Mesenchymal stem cell (in vitro differentiated cells and primary cell): ENCODE measurements at regions not wholly inside any gene's neighbourhood (a gene's known extent, or its start where the extent isn't known, plus 50 kb on each side); places are given as distances from the start of the nearest gene placed in this dataset.

Experiments used
- DNase-seq: peaks from one replicate; pipeline ENCODE4 v3.0.0-alpha.2; 2013
- H2AFZ ChIP-seq: one replicate; pipeline ENCODE4 v1.6.1; 2013; ENCODE audit warnings: low read depth, mild to moderate bottlenecking, control low read depth, inconsistent platforms, low read length, moderate library complexity
- H2AK5ac ChIP-seq: 2 replicates; pipeline ENCODE4 v1.6.1; 2013; ENCODE audit warnings: low read length, moderate library complexity, mild to moderate bottlenecking, inconsistent platforms; ENCODE audit not compliant: severe bottlenecking
- H2BK120ac ChIP-seq: one replicate; pipeline ENCODE4 v1.6.1; 2013; ENCODE audit warnings: low read depth, mild to moderate bottlenecking, inconsistent platforms, low read length, moderate library complexity
- H2BK12ac ChIP-seq, 2 experiments: one replicate each; pipeline ENCODE4 v1.6.1; 2013; ENCODE audit warnings: inconsistent platforms in 2 of 2, low read length in 2 of 2, mild to moderate bottlenecking in 2 of 2, moderate library complexity in 2 of 2, control low read depth in 1 of 2
- H2BK15ac ChIP-seq: one replicate; pipeline ENCODE4 v1.6.1; 2013; ENCODE audit warnings: mild to moderate bottlenecking, low read depth, inconsistent platforms; ENCODE audit not compliant: poor library complexity, severe bottlenecking
- H2BK5ac ChIP-seq: 2 replicates; pipeline ENCODE4 v1.6.1; 2013; ENCODE audit warnings: low read depth, mild to moderate bottlenecking, low read length, control low read depth, inconsistent platforms; ENCODE audit not compliant: poor library complexity, severe bottlenecking
- H3K14ac ChIP-seq, 2 experiments: one replicate each; pipeline ENCODE4 v1.6.1; 2013; ENCODE audit warnings: inconsistent platforms in 2 of 2, low read length in 2 of 2, control low read depth in 1 of 2, mild to moderate bottlenecking in 1 of 2, moderate library complexity in 1 of 2
- H3K18ac ChIP-seq, 2 experiments: one replicate each; pipeline ENCODE4 v1.6.1; 2013; ENCODE audit warnings: inconsistent platforms in 2 of 2, low read length in 2 of 2, control low read depth in 1 of 2, low read depth in 1 of 2, mild to moderate bottlenecking in 1 of 2
- H3K23ac ChIP-seq, 2 experiments: one replicate each; pipeline ENCODE4 v1.6.1; 2013; ENCODE audit warnings: inconsistent platforms in 2 of 2, low read length in 2 of 2, mild to moderate bottlenecking in 2 of 2, moderate library complexity in 2 of 2, control low read depth in 1 of 2
- H3K27ac ChIP-seq: 2 replicates; pipeline ENCODE4 v1.5.1; 2013; ENCODE audit warnings: mild to moderate bottlenecking, moderate library complexity, low read length, control low read depth, inconsistent platforms; ENCODE audit not compliant: poor library complexity, severe bottlenecking
- H3K27me3 ChIP-seq, 2 experiments: 2 replicates each; pipeline versions ENCODE4 v1.6.1 to v1.7.0; 2013; ENCODE audit warnings: low read length in 2 of 2, mild to moderate bottlenecking in 2 of 2, moderate library complexity in 2 of 2, control low read depth in 1 of 2, inconsistent platforms in 1 of 2; ENCODE audit not compliant: control insufficient read depth in 1 of 2, insufficient read depth in 1 of 2
- H3K36me3 ChIP-seq, 2 experiments: 2 replicates each; pipeline versions ENCODE4 v1.6.1 to v1.7.0; 2013; ENCODE audit warnings: low read length in 2 of 2, control low read depth in 1 of 2, inconsistent platforms in 1 of 2, low read depth in 1 of 2, mild to moderate bottlenecking in 1 of 2; ENCODE audit not compliant: insufficient read depth in 2 of 2, control insufficient read depth in 1 of 2
- H3K4ac ChIP-seq, 2 experiments: one replicate each; pipeline ENCODE4 v1.6.1; 2013; ENCODE audit warnings: inconsistent platforms in 2 of 2, low read length in 2 of 2, mild to moderate bottlenecking in 2 of 2, moderate library complexity in 2 of 2, control low read depth in 1 of 2, low read depth in 1 of 2
- H3K4me1 ChIP-seq: 2 replicates; pipeline ENCODE4 v1.6.1; 2013; ENCODE audit warnings: low read depth, low read length, control low read depth; ENCODE audit not compliant: control insufficient read depth, insufficient read depth
- H3K4me2 ChIP-seq: 2 replicates; pipeline ENCODE4 v1.6.1; 2013; ENCODE audit warnings: low read length, mild to moderate bottlenecking, inconsistent platforms; ENCODE audit not compliant: poor library complexity, severe bottlenecking
- H3K4me3 ChIP-seq, 2 experiments: 2 replicates each; pipeline versions ENCODE4 v1.5.1 to v1.7.0; 2013; ENCODE audit warnings: low read length in 2 of 2, mild to moderate bottlenecking in 2 of 2, control low read depth in 1 of 2, low read depth in 1 of 2; ENCODE audit not compliant: insufficient read depth in 1 of 2
- H3K79me1 ChIP-seq: replicated peaks from 2 replicates; pipeline ENCODE4 v1.6.1; 2013; ENCODE audit warnings: mild to moderate bottlenecking, control low read depth, low read length, inconsistent platforms; ENCODE audit not compliant: poor library complexity, severe bottlenecking
- H3K9ac ChIP-seq: 2 replicates; pipeline ENCODE4 v1.7.0; 2013; ENCODE audit warnings: mild to moderate bottlenecking, low read length, moderate library complexity
- H3K9me3 ChIP-seq: 2 replicates; pipeline ENCODE4 v1.7.0; 2013; ENCODE audit warnings: mild to moderate bottlenecking, low read length; ENCODE audit not compliant: control insufficient read depth
- H4K8ac ChIP-seq: one replicate; pipeline ENCODE4 v1.6.1; 2013; ENCODE audit warnings: inconsistent platforms, mild to moderate bottlenecking, low read length, moderate library complexity
- H4K91ac ChIP-seq: one replicate; pipeline ENCODE4 v1.6.1; 2013; ENCODE audit warnings: mild to moderate bottlenecking, low read length, inconsistent platforms
- WGBS: methylation state at CpG from one replicate; pipeline ENCODE4 v1.1.7; 2013; ENCODE audit warnings: mixed read lengths; 5-methylcytosine and 5-hydroxymethylcytosine counted together

DNA sequence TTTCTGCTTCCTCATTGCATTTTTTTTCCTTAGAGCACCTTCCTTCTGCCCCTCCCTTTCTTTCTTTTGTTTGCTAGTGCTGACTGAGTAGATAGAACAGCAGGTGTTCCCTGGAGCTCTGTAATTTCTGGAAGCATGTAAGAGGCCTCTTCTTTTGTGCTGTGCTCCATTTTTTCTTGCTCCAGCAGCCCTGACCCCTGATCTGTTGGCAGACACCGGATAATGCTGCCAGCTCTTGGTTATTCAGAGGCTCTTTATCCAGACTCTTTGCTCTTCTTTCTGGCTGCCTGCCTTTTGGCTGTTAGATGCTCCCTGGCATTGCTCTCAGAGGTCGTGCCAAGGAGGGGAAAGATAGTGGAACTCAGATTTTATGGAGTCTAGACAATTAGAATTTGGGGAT, 104.4 kb upstream of the RBMS3 start:
- Histone ChIP-seq H3K4me3 (no peak overlapping the region), H3K79me1 (no peaks in the 10 kb centered on the region), H2AFZ (no peak overlapping the region), H4K8ac (no peak overlapping the region), H3K4me2 (no peak overlapping the region), H3K4ac (no peak overlapping the region), H2AK5ac (no peak overlapping the region), H3K4me1 (no peaks in the 10 kb centered on the region), H2BK15ac (no peak overlapping the region), H3K9me3 (no peaks in the 10 kb centered on the region), H2BK12ac (peak overlapping the region; percentile 15 to 87), H3K36me3 (no peaks in the 10 kb centered on the region), H3K9ac (no peak overlapping the region), H3K27ac (peak overlapping the region; percentile 43), H3K23ac (no peak overlapping the region), H3K27me3 (no peaks in the 10 kb centered on the region), H2BK5ac (no peak overlapping the region), H2BK120ac (no peak overlapping the region), H3K18ac (no peak overlapping the region), H4K91ac (no peak overlapping the region), H3K14ac (no peak overlapping the region)
- no peak for DNase-seq
- WGBS = 98% methylated on average over 2 of the region's 2 CpGs

- Histone ChIP-seq H2AK5ac (no peak overlapping the region), H3K14ac (peak overlapping the region in 1 of 2 experiments; percentile 50), H2BK5ac (no peak overlapping the region), H3K79me1 (no peaks in the 10 kb centered on the region), H3K4me2 (no peak overlapping the region), H3K27ac (no peak overlapping the region), H3K9me3 (no peaks in the 10 kb centered on the region), H3K9ac (no peak overlapping the region), H2AFZ (no peak overlapping the region), H3K4me3 (no peak overlapping the region), H2BK15ac (no peak overlapping the region), H2BK12ac (no peak overlapping the region), H4K8ac (no peak overlapping the region), H3K4ac (no peak overlapping the region), H3K4me1 (no peaks in the 10 kb centered on the region), H3K27me3 (no peaks in the 10 kb centered on the region), H3K18ac (peak overlapping the region in 1 of 2 experiments; percentile 61), H4K91ac (no peak overlapping the region), H2BK120ac (no peak overlapping the region), H3K23ac (no peak overlapping the region), H3K36me3 (no peaks in the 10 kb centered on the region)
- WGBS = 73% methylated on average over 4 of the region's 4 CpGs
- DNase-seq = no peak
These were observed 101.8 kb upstream of the RBMS3 start for GRCh38 chr3:29178809-29179793.

- Histone ChIP-seq H4K8ac (no peak overlapping the region), H3K4me1 (no peaks in the 10 kb centered on the region), H2BK120ac (no peak overlapping the region), H2BK12ac (no peak overlapping the region), H3K27me3 (no peaks in the 10 kb centered on the region), H3K18ac (no peak overlapping the region), H3K79me1 (no peaks in the 10 kb centered on the region), H2AK5ac (no peak overlapping the region), H3K9me3 (no peaks in the 10 kb centered on the region), H3K4ac (no peak overlapping the region), H2BK15ac (no peak overlapping the region), H3K4me3 (no peak overlapping the region), H3K36me3 (no peaks in the 10 kb centered on the region), H3K27ac (no peak overlapping the region), H4K91ac (no peak overlapping the region), H3K23ac (no peak overlapping the region), H2BK5ac (no peak overlapping the region), H2AFZ (no peak overlapping the region), H3K4me2 (no peak overlapping the region), H3K9ac (no peak overlapping the region), H3K14ac (no peak overlapping the region)
- no CpG with 5 or more reads among the region's 7 CpGs for WGBS
- no peak for DNase-seq
These were observed 99.6 kb upstream of the RBMS3 start for GRCh38 chr3:29181149-29181780.

GRCh38 chr3:29181872-29182271, 99.0 kb upstream of the RBMS3 start:
- Histone ChIP-seq H3K4me2 (no peak overlapping the region), H3K27ac (no peak overlapping the region), H3K9me3 (no peaks in the 10 kb centered on the region), H4K91ac (no peak overlapping the region), H2BK15ac (no peak overlapping the region), H2BK5ac (no peak overlapping the region), H3K9ac (no peak overlapping the region), H3K18ac (no peak overlapping the region), H3K4me1 (no peaks in the 10 kb centered on the region), H2AK5ac (no peak overlapping the region), H3K36me3 (no peaks in the 10 kb centered on the region), H4K8ac (no peak overlapping the region), H3K4me3 (no peak overlapping the region), H2BK120ac (no peak overlapping the region), H3K23ac (no peak overlapping the region), H2BK12ac (no peak overlapping the region), H3K27me3 (no peaks in the 10 kb centered on the region), H3K14ac (no peak overlapping the region), H3K4ac (no peak overlapping the region), H3K79me1 (no peaks in the 10 kb centered on the region), H2AFZ (no peak overlapping the region)
- 100% methylated on average over 1 of the region's 1 CpG for WGBS
- no peak for DNase-seq
